ENCODE measurements at regions not wholly inside any gene's neighbourhood (a gene's known extent, or its start where the extent isn't known, plus 50 kb on each side); places are given as distances from the start of the nearest gene placed in this dataset.

- no peak overlapping the region for H3K18ac ChIP-seq (ENCODE audit: extremely low read depth, low read length)
- no peaks in the 10 kb centered on the region for H3K79me2 ChIP-seq (ENCODE audit: control insufficient read depth in 1 of 2, insufficient read depth in 2 of 2, low read length in 2 of 2)
- H3K79me1 ChIP-seq (ENCODE audit: low read depth, low read length) = no peaks in the 10 kb centered on the region
- FAIRE-seq (no peak), DNase-seq (ENCODE audit: low read depth in 1 of 2, low spot score in 2 of 2) (no peak)
- H2AFZ ChIP-seq (ENCODE audit: low read length) = no peak overlapping the region
- no peak overlapping the region for H3K9ac ChIP-seq (replicated peaks in 1 of 4; ENCODE audit: extremely low read depth in 1 of 4, low read depth in 3 of 4, low read length in 3 of 4)
- no peak overlapping the region for H2BK15ac ChIP-seq (ENCODE audit: low read length)
- no peak overlapping the region for H2BK120ac ChIP-seq (replicated peaks; ENCODE audit: low read depth, low read length)
- ChIA-PET POLR2A (ENCODE audit: partially characterized antibody) (no interaction called here), CTCF (ENCODE audit: partially characterized antibody) (interaction anchor here (1.2 kb wide), 1 partner anchor 11 kb away, joined by 3 read pairs; no protein-coding TSS in a partner anchor)
- H3K23ac ChIP-seq (ENCODE audit: insufficient read length) = no peak overlapping the region
- no peak overlapping the region for H3K4me3 ChIP-seq (ENCODE audit: extremely low read depth in 1 of 4, insufficient read depth in 2 of 4, low read depth in 3 of 4, low read length in 4 of 4)
- H2BK12ac ChIP-seq (ENCODE audit: low read depth, low read length) = no peak overlapping the region
- H3K56ac ChIP-seq (replicated peaks; ENCODE audit: insufficient read length, low read depth, low read length) = no peak overlapping the region
- no peak overlapping the region for H3K4me2 ChIP-seq (ENCODE audit: insufficient read depth in 1 of 2, low read depth in 2 of 2, low read length in 2 of 2)
- H4K8ac ChIP-seq (ENCODE audit: extremely low read depth, insufficient read depth, low read length) = no peak overlapping the region
- no peak overlapping the region for H4K5ac ChIP-seq (ENCODE audit: insufficient read length, low read depth, low read length)
- no peaks in the 10 kb centered on the region for H3K4me1 ChIP-seq (replicated peaks in 1 of 4; ENCODE audit: control insufficient read depth in 3 of 4, insufficient read depth in 4 of 4, low read length in 3 of 4)
- H4K91ac ChIP-seq (replicated peaks; ENCODE audit: insufficient read length, low read length) = no peak overlapping the region
- no peak overlapping the region for H2BK20ac ChIP-seq (ENCODE audit: low read length)
- no peaks in the 10 kb centered on the region for H3K9me3 ChIP-seq (ENCODE audit: insufficient read depth in 2 of 2, low read depth in 1 of 2, low read length in 1 of 2)
- H3K27ac ChIP-seq (ENCODE audit: low read depth, low read length) = no peak overlapping the region
- H3K14ac ChIP-seq (ENCODE audit: insufficient read length) = no peak overlapping the region
- 82% methylated on average over 1 of the region's 1 CpG; no CpG with 5 or more reads in 1 of the 2 experiments for whole genome bisulfite sequencing, 2 experiments (ENCODE audit: extremely low coverage in 1 of 2, insufficient coverage in 1 of 2, insufficient read length in 1 of 2, insufficient replicate concordance in 2 of 2, low coverage in 1 of 2, low lambda C conversion rate in 2 of 2, missing lambda C conversion rate in 1 of 2)
- H2AK5ac ChIP-seq (ENCODE audit: low read depth, low read length) = no peak overlapping the region
- H3K4ac ChIP-seq (replicated peaks; ENCODE audit: insufficient read length, low read depth, low read length) = no peak overlapping the region
- no peaks in the 10 kb centered on the region for H3K27me3 ChIP-seq (replicated peaks in 1 of 4; ENCODE audit: control insufficient read depth in 3 of 4, extremely low read depth in 1 of 4, insufficient read depth in 3 of 4, low read length in 3 of 4)
- no peaks in the 10 kb centered on the region for H3K23me2 ChIP-seq (ENCODE audit: low read depth, low read length)
- no peaks in the 10 kb centered on the region for H4K20me1 ChIP-seq (replicated peaks in 1 of 2; ENCODE audit: control insufficient read depth in 1 of 2, insufficient read depth in 2 of 2, low read length in 2 of 2)
- no peaks in the 10 kb centered on the region for H3K36me3 ChIP-seq (ENCODE audit: control insufficient read depth in 2 of 4, insufficient read depth in 4 of 4, low read length in 3 of 4)
- H2BK5ac ChIP-seq (ENCODE audit: low read depth, low read length) = no peak overlapping the region
- TF ChIP-seq HDAC6 (IDR thresholded peaks at IDR 0.05; ENCODE audit: low read depth, low read length) = no peak
- no peak for TF ChIP-seq SP4 (IDR thresholded peaks at IDR 0.05; ENCODE audit: low read length)
- TF ChIP-seq SIX5 (IDR thresholded peaks at IDR 0.05; ENCODE audit: low read depth, low read length) = no peak
- TF ChIP-seq SP1 (IDR thresholded peaks at IDR 0.05; ENCODE audit: low read depth, low read length) = no peak
- no peak for TF ChIP-seq GABPA (IDR thresholded peaks at IDR 0.05; ENCODE audit: borderline replicate concordance, insufficient read depth, low read length)
- TF ChIP-seq JUN (IDR thresholded peaks at IDR 0.05; ENCODE audit: low read depth, low read length) = no peak
- no peak for TF ChIP-seq BCL11A (IDR thresholded peaks at IDR 0.05; ENCODE audit: low read depth in 2 of 2, low read length in 2 of 2)
- no peak for TF ChIP-seq POLR2A (IDR thresholded peaks at IDR 0.05; ENCODE audit: control extremely low read depth in 1 of 2, low read depth in 2 of 2, low read length in 2 of 2)
- TF ChIP-seq ATF2 (IDR thresholded peaks at IDR 0.05; ENCODE audit: low read length) = no peak
- TF ChIP-seq PHF8 (conservative IDR thresholded peaks at IDR 0.05; ENCODE audit: low read depth, low read length) = no peak
- TF ChIP-seq MAFK (IDR thresholded peaks at IDR 0.05; ENCODE audit: low read depth, low read length) = no peak
- no peak for TF ChIP-seq FOSL1 (IDR thresholded peaks at IDR 0.05; ENCODE audit: insufficient read depth, low read depth, low read length)
- TF ChIP-seq SIN3A (conservative IDR thresholded peaks at IDR 0.05 in 1 of 2, IDR thresholded peaks at IDR 0.05 in 1 of 2; ENCODE audit: low read depth in 1 of 2, low read length in 2 of 2) = no peak
- no peak for TF ChIP-seq SUZ12 (IDR thresholded peaks at IDR 0.05; ENCODE audit: low read length)
Observed at GRCh38 chr2:35104309-35104708, 1251.3 kb upstream of the CRIM1 start.

Data from H1 (cell line).